ENCODE measurements at regions not wholly inside any gene's neighbourhood (a gene's known extent, or its start where the extent isn't known, plus 50 kb on each side); places are given as distances from the start of the nearest gene placed in this dataset.

GRCh38 chr3:159892171-159892795 lies 96.4 kb upstream of the IL12A start:
- DNase-seq: no peak

- DNase-seq: no peak
Observed at GRCh38 chr3:159892801-159893200, 95.8 kb upstream of the IL12A start.

DNA sequence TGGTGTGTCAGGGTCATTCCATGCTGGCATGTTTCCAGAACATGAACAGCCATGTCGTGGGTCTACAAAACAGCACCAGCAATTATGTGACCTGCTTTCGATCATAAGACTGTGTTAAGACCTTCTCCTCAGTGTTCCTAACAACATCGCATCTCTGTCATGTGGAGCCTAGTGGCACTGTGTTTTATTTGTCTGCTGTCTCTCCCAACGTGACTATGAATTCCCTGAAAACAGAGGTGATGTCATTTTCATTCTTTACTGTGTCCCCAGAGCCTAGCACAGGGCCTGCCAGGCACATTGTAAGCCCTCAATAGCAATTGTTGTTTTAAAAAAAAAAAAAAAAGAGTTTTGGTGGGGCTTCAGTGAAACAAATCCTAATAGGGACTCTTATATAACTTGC lies 94.2 kb upstream of the IL12A start:
- no peak for DNase-seq

GRCh38 chr3:159895430-159895829 lies 93.2 kb upstream of the IL12A start:
- DNase-seq: no peak

GRCh38 chr3:159896543-159896942 lies 92.1 kb upstream of the IL12A start:
- no peak for DNase-seq

GRCh38 chr3:159897331-159898075 lies 91.1 kb upstream of the IL12A start:
- no peak for DNase-seq

DNA sequence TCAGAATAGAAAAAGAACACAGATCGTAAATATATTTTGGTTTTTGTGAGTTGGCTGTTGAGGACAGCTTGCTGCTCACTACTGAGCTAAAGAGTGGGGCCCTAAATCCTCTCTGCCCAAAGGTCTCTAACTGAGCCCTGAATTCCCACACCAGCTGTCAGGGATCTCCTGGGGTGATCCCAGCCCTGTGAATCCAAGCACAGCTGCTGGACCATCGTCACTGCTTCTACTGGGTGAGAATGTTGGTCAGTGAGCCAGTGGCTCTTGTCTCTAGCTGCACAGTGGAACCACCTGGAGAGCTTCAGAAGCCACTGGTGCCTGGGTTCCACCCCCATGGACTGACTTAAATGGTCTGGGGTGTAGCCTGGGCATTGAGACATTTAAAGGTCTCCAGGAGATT lies 90.5 kb upstream of the IL12A start:
- no peak for DNase-seq

DNA sequence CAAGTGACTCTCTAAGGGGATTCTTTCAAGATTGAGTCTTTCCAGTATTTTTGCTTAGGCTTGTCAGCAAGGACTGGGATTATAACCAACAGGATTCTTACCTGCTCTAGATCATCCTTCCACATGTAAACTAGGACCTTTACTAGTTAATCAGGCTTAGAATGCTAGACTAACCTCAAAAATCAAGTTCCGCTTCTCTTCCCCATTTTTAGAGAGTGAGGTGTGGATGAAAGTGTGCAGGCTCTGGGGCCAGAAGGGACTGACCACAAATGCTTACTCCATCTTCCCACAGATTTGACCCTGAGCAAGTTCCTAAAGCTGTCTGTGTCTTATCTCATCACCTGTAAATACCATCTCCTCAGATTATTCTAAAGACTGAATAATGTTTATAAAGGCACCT lies 89.5 kb upstream of the IL12A start:
- no peak for DNase-seq

DNA sequence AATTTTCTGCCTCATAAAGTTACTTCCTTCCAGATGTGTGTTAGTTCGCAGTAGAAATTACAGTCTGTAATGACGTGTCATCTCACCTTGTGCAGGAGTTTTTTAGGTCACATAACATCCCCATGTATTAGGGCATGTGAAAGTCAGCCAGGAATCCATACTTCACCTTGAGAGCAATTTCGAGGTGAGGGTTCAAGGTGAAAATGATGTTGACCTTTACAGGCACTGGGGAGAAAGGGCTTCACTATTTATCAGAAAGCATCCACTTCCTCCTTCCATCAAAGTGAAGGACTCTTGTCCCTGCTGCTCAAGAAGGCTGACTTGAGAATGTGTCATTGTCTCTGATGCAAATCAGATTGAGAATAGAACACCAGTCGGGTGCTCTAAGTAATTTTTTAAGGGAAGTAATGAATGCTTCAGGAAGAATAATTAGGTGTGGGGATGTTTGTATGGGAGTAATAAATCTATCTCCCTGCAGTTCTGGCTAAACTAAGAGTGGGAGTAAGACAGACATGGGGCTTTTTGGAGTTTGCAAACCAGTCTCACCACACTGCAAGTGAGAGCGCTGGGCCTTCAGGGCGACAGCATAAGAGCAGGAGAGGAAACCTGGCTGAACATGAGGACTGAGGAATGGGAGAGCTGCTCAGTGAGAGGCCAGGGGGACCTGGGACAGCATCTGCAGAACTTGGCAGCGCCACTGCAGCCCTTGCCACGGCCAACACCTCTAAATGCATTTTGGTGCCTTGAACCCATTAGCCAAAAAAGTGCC lies 85.9 kb upstream of the IL12A start:
- DNase-seq: no peak

DNA sequence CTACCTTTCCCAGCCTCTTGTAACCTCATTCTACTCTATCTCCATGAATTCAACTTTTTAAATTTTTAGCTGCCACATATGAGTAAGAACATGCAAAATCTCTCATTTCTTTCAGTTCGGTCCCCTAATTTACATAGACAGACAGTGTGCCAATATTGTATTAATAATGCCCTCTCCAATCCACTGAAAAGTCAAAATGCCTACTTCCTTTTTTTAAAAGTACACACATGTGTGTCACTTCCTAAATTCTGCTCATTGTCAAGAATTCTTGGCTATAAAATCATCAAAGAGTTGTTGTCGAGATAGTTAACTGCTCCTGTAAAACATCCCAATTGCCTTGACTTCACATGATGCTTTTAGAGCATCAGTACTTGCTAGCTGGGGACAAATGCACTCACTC lies 84.2 kb upstream of the IL12A start:
- DNase-seq: no peak

- DNase-seq: no peak
Observed at GRCh38 chr3:159904911-159905310, 83.7 kb upstream of the IL12A start.

DNA sequence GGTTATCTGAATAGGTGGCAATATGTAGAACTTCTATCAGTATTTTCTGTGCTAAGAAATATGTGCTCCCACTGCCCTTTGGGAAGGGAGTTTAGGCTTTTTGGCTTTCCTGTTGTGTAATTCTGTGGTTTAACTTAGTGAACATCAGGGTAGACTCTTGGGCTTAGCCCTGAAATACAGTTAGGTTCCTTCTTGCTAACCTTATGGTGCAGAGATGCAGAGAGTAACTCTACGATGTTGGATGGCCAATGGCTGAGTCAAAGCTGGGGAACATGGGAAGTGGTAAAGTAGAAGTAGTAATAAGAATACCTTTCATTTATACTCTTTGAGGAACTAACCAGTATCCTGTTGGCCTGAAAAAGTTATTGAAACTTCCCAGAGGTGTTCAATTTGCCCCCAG lies 80.8 kb upstream of the IL12A start:
- DNase-seq: no peak

DNA sequence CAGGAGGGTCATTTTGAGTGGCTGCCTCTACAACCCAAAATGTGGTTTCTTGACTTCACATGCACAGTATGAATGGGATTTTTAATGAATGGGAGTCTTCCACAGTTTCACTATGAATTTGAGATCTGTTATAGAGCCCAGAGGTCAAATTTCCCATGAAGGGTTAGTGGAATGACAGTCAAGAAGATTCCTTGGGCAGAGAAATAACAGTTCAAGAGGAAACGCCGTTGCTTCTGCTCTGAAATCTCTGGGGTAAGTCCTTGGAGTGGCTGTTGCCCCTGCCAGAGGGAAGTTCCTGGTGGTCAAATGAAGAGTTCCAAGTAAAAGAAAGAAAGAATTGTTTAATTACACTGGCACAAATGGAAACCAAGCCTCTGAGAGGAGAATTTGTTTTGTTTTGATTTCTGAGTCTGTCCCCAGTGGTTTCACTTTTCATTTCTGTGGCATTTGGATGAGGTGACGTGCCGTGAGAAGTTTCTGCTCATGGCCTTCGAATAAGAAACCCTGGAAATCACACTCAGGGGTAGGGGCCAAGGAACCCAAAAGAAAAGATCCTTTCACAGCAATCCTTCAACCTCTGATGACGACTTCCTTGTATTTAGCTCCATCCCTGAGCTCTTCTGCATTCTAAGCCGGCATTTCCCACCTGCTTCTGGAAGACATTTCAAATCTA lies 77.5 kb upstream of the IL12A start:
- DNase-seq: no peak

DNA sequence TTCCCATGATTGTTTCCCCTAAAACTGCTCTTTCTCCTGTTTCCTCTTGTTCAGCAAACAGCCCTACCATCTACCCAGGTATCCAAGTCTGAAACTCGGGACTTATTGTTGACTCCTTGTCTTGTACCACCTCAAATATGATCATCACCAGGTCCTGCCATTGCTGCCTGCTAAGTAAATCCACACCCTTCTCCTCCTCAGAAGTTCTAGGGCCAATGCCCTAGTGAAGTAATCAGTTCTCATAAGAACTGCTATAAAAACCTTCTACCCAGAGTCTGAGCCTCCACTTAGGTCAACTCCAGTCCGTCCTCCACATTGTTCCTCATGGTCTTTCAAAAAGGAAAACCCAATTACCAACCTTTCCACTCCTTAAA lies 77.0 kb upstream of the IL12A start:
- no peak for DNase-seq

- no peak for DNase-seq
Observed at GRCh38 chr3:159913712-159914414, 74.8 kb upstream of the IL12A start.

GRCh38 chr3:159914426-159914825 lies 74.2 kb upstream of the IL12A start:
- no peak for DNase-seq

- DNase-seq: no peak
Observed at GRCh38 chr3:159916052-159916451, 72.6 kb upstream of the IL12A start.

DNA sequence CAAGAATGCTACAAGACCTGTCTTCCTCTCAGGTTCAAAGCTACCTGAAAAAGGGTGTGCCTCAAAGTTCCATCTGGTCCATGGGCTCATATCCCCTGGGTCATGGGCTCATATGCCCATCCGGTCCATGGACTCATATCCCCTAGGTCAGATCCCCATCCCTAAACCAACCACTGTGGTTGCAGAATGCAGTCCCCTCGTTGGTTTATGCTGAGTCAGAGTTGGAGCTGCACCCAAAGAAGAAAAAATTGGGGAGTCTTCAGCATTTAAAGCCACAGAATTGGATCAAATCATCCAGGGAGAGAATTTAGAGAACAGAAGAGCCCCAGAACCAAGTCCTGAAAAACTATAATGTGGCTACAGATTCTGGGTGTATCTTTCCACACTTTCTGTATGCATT lies 71.5 kb upstream of the IL12A start:
- DNase-seq: no peak

- no peak for DNase-seq
Observed at GRCh38 chr3:159919873-159920272, 68.8 kb upstream of the IL12A start.

DNA sequence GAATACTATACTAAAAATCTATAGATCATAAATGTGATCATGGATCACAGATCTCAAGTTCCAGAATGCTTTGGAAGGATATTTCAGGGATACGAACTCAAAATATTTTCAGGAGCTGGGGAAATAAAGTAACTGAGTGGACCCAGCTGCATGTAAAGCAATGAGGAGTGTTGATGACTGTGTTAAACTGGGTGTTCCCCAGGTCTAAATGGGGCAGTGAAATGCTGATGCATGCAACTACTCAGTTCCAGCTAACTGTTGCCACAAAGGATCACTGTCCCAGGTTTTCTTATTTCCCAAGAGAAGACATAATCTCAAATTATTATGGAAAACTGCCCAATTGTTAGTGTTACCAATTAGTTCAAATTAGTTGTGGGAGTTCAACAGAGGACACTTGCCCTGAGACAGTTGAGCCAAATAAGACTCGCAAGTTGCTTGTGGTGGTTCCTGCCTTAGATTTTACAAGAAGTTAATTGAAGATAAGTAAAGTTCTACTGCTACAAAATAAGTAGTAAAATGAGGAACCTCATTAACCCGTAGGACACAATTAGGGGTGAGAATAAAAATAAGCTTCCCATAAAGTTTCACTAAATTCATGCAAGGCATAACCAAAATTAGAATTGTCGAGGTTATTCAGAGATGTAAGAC lies 66.3 kb upstream of the IL12A start:
- DNase-seq: no peak

GRCh38 chr3:159922861-159923312 lies 65.7 kb upstream of the IL12A start:
- no peak for DNase-seq

GRCh38 chr3:159923336-159923735 lies 65.3 kb upstream of the IL12A start:
- no peak for DNase-seq
